ENCODE measurements at regions not wholly inside any gene's neighbourhood (a gene's known extent, or its start where the extent isn't known, plus 50 kb on each side); places are given as distances from the start of the nearest gene placed in this dataset.

GRCh38 chr2:36071698-36072097 lies 283.9 kb upstream of the CRIM1 start (continued):
- TF ChIP-seq OVOL2 (CRISPR knock-in tag; IDR thresholded peaks at IDR 0.05; ENCODE audit: borderline replicate concordance): no peak
- no peak for TF ChIP-seq EMX1 (CRISPR knock-in tag; IDR thresholded peaks at IDR 0.05)
- TF ChIP-seq IRF2 (CRISPR knock-in tag; IDR thresholded peaks at IDR 0.05; ENCODE audit: borderline replicate concordance, low read depth): no peak

GRCh38 chr2:36069074-36069473 lies 286.5 kb upstream of the CRIM1 start:
- no peaks in the 10 kb centered on the region for H3K27me3 Mint-ChIP-seq (ENCODE audit: low read depth)
- H3K27ac Mint-ChIP-seq: no peak overlapping the region
- POLR2A ChIA-PET: no interaction called here
- H3K4me3 Mint-ChIP-seq: no peak overlapping the region
- TF ChIP-seq ZBTB43 (CRISPR knock-in tag; IDR thresholded peaks at IDR 0.05) (no peak), MLX (CRISPR knock-in tag; IDR thresholded peaks at IDR 0.05) (no peak), USF2 (CRISPR knock-in tag; IDR thresholded peaks at IDR 0.05) (no peak), CBFB (CRISPR knock-in tag; IDR thresholded peaks at IDR 0.05; ENCODE audit: low read depth) (no peak), NFYB (CRISPR knock-in tag; conservative IDR thresholded peaks at IDR 0.05; ENCODE audit: low read depth) (no peak), SP1 (CRISPR knock-in tag; conservative IDR thresholded peaks at IDR 0.05) (no peak), E2F1 (CRISPR knock-in tag; IDR thresholded peaks at IDR 0.05) (no peak), ETV6 (CRISPR knock-in tag; IDR thresholded peaks at IDR 0.05) (no peak), ATF6 (CRISPR knock-in tag; IDR thresholded peaks at IDR 0.05) (no peak), ZNF671 (CRISPR knock-in tag; IDR thresholded peaks at IDR 0.05) (no peak), TEAD4 (CRISPR knock-in tag; IDR thresholded peaks at IDR 0.05) (no peak)
- H3K4me1 Mint-ChIP-seq: no peaks in the 10 kb centered on the region
- CTCF ChIA-PET: no interaction called here
- peaks cover 9% of the 10 kb centered on the region; the same call in 1 of the 2 replicates for H3K9me3 Mint-ChIP-seq
- DNase-seq (ENCODE audit: low spot score) (no peak), ATAC-seq (no peak)
- H3K36me3 Mint-ChIP-seq: no peaks in the 10 kb centered on the region

- no peaks in the 10 kb centered on the region for H3K4me1 Mint-ChIP-seq
- no peak overlapping the region for H3K4me3 Mint-ChIP-seq
- TF ChIP-seq MYBL2 (CRISPR knock-in tag; IDR thresholded peaks at IDR 0.05): no peak
- TF ChIP-seq ZNF219 (CRISPR knock-in tag; IDR thresholded peaks at IDR 0.05; ENCODE audit: borderline replicate concordance): no peak
- TF ChIP-seq HMGXB4 (CRISPR knock-in tag; IDR thresholded peaks at IDR 0.05): no peak
- no peak for TF ChIP-seq KAT7 (CRISPR knock-in tag; IDR thresholded peaks at IDR 0.05; ENCODE audit: borderline replicate concordance)
- TF ChIP-seq TP53 (CRISPR knock-in tag; IDR thresholded peaks at IDR 0.05): no peak
- no peak for TF ChIP-seq ARID4B (CRISPR knock-in tag; IDR thresholded peaks at IDR 0.05; ENCODE audit: borderline replicate concordance)
- no peak for TF ChIP-seq ZNF416 (CRISPR knock-in tag; IDR thresholded peaks at IDR 0.05)
- TF ChIP-seq ZNF121 (CRISPR knock-in tag; IDR thresholded peaks at IDR 0.05): no peak
- TF ChIP-seq CREM (CRISPR knock-in tag; IDR thresholded peaks at IDR 0.05): no peak
- no peak for TF ChIP-seq RORB (CRISPR knock-in tag; IDR thresholded peaks at IDR 0.05)
These were observed 287.5 kb upstream of the CRIM1 start for GRCh38 chr2:36068086-36068485.

More at GRCh38 chr2:36068086-36068485, 287.5 kb upstream of the CRIM1 start:
- ChIA-PET CTCF (no interaction called here), POLR2A (no interaction called here)
- no peak for DNase-seq (ENCODE audit: low spot score)
- no peak for ATAC-seq
- H3K9me3 Mint-ChIP-seq: peaks cover 9% of the 10 kb centered on the region; the same call in 1 of the 2 replicates
- H3K36me3 Mint-ChIP-seq: no peaks in the 10 kb centered on the region
- no peaks in the 10 kb centered on the region; the same call in 1 of the 2 replicates for H3K27me3 Mint-ChIP-seq (ENCODE audit: low read depth)
- H3K27ac Mint-ChIP-seq: no peak overlapping the region

Data from WTC11 (cell line).